ENCODE measurements at regions not wholly inside any gene's neighbourhood (a gene's known extent, or its start where the extent isn't known, plus 50 kb on each side); places are given as distances from the start of the nearest gene placed in this dataset.
"Not testable (repeated sequence)": the region's sequence is repeated elsewhere in the genome, so short reads cannot be mapped to it uniquely, and the experiment has no call there.

DNA sequence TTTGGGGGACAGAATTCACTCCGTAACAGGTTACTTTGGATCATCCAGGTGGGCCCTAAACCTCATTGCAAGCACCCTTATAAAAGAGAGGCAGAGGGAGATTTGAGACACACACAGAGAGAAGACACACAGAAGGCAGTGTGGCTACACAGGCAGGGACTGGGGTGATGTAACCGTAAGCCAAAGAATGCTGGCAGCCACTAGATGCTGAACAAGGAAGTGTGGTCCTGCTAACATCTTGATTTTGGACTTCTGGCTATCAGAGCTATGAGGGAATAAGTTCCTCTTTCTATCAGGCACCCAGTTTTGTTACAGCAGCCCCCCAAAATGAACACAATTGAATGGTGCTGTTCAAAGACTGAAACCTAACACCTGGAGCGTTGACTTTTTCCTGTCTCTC is 191.3 kb upstream of the MYLIP start:
- no peak overlapping the region for H3K4me3 ChIP-seq (ENCODE audit: low read length)
- H4K20me1 ChIP-seq (ENCODE audit: low read length): no peaks in the 10 kb centered on the region
- DNase-seq (no peak), ATAC-seq (no peak)
- no peak overlapping the region for H3K4me2 ChIP-seq (ENCODE audit: low read length)
- CTCF ChIA-PET: no interaction called here
- H3K9ac ChIP-seq (ENCODE audit: low read length): no peak overlapping the region
- POLR2A ChIA-PET (ENCODE audit: unreplicated experiment): no interaction called here
- intact Hi-C loops (cut with micrococcal nuclease): no loop called here
- BruUV-seq (replicated peaks): no TSS peak
- no peaks in the 10 kb centered on the region for H3F3A ChIP-seq (ENCODE audit: low read length, unreplicated experiment)
- no peaks in the 10 kb centered on the region for H3K9me2 ChIP-seq (replicated peaks; ENCODE audit: low read length)
- no peaks in the 10 kb centered on the region for H3K9me3 ChIP-seq (ENCODE audit: low read length)
- H3K79me2 ChIP-seq (ENCODE audit: low read length): no peaks in the 10 kb centered on the region
- H3K36me3 ChIP-seq (ENCODE audit: low read depth, low read length): no peaks in the 10 kb centered on the region
- H3K4me1 ChIP-seq (ENCODE audit: insufficient read depth, low read length): no peaks in the 10 kb centered on the region
- no peak overlapping the region for H3K27ac ChIP-seq (ENCODE audit: low read length)
- H2AFZ ChIP-seq (ENCODE audit: low read length): no peak overlapping the region
- no peaks in the 10 kb centered on the region for H3K27me3 ChIP-seq (ENCODE audit: low read length)
- TF ChIP-seq, protein P1, sequence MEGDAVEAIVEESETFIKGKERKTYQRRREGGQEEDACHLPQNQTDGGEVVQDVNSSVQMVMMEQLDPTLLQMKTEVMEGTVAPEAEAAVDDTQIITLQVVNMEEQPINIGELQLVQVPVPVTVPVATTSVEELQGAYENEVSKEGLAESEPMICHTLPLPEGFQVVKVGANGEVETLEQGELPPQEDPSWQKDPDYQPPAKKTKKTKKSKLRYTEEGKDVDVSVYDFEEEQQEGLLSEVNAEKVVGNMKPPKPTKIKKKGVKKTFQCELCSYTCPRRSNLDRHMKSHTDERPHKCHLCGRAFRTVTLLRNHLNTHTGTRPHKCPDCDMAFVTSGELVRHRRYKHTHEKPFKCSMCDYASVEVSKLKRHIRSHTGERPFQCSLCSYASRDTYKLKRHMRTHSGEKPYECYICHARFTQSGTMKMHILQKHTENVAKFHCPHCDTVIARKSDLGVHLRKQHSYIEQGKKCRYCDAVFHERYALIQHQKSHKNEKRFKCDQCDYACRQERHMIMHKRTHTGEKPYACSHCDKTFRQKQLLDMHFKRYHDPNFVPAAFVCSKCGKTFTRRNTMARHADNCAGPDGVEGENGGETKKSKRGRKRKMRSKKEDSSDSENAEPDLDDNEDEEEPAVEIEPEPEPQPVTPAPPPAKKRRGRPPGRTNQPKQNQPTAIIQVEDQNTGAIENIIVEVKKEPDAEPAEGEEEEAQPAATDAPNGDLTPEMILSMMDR (conservative IDR thresholded peaks at IDR 0.05; ENCODE audit: low read depth, low read length): no peak
- TF ChIP-seq EZH2phosphoT487 (IDR thresholded peaks at IDR 0.05; ENCODE audit: borderline replicate concordance, low read length) (no peak), EZH2 (IDR thresholded peaks at IDR 0.05; ENCODE audit: low read length, unreplicated experiment) (no peak)

DNA sequence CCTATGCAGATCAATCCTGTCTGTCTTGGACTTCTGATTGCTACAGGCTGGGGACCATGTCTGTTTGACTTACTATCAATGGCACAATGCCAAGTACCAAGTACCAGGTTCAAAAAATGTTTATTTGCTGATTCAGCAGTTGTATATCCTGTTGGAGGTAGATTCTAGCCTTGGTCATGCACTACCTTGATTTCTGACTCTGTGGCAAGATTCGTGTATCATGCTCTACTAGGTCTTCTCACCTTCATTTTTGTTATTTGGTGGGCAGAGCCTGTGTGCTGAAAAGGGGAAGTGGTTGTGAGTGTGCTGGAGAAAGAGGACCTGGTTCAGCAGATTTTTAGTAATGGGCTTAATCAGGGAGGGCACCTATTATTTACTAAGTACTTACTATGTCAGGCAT is 192.4 kb upstream of the MYLIP start:
- ATAC-seq: no peak
- H3K9ac ChIP-seq (ENCODE audit: low read length): no peak overlapping the region
- intact Hi-C loops (cut with micrococcal nuclease): no loop called here
- H3K9me3 ChIP-seq (ENCODE audit: low read length): no peaks in the 10 kb centered on the region
- no peak for TF ChIP-seq EZH2phosphoT487 (IDR thresholded peaks at IDR 0.05; ENCODE audit: borderline replicate concordance, low read length)
- TF ChIP-seq, protein P1 (conservative IDR thresholded peaks at IDR 0.05; ENCODE audit: low read depth, low read length): no peak
- no peak for TF ChIP-seq EZH2 (IDR thresholded peaks at IDR 0.05; ENCODE audit: low read length, unreplicated experiment)
- no peaks in the 10 kb centered on the region for H3K9me2 ChIP-seq (replicated peaks; ENCODE audit: low read length)
- H3K4me2 ChIP-seq (ENCODE audit: low read length): no peak overlapping the region
- no peak overlapping the region for H3K4me3 ChIP-seq (ENCODE audit: low read length)
- H3K27ac ChIP-seq (ENCODE audit: low read length): no peak overlapping the region
- H3K27me3 ChIP-seq (ENCODE audit: low read length): no peaks in the 10 kb centered on the region
- no TSS peak for BruUV-seq (replicated peaks)
- H4K20me1 ChIP-seq (ENCODE audit: low read length): no peaks in the 10 kb centered on the region
- no peak for DNase-seq
- CTCF ChIA-PET: no interaction called here
- no peaks in the 10 kb centered on the region for H3K36me3 ChIP-seq (ENCODE audit: low read depth, low read length)
- H3K4me1 ChIP-seq (ENCODE audit: insufficient read depth, low read length): no peaks in the 10 kb centered on the region
- H3F3A ChIP-seq (ENCODE audit: low read length, unreplicated experiment): no peaks in the 10 kb centered on the region
- no peaks in the 10 kb centered on the region for H3K79me2 ChIP-seq (ENCODE audit: low read length)
- H2AFZ ChIP-seq (ENCODE audit: low read length): no peak overlapping the region
- POLR2A ChIA-PET (ENCODE audit: unreplicated experiment): no interaction called here

DNA sequence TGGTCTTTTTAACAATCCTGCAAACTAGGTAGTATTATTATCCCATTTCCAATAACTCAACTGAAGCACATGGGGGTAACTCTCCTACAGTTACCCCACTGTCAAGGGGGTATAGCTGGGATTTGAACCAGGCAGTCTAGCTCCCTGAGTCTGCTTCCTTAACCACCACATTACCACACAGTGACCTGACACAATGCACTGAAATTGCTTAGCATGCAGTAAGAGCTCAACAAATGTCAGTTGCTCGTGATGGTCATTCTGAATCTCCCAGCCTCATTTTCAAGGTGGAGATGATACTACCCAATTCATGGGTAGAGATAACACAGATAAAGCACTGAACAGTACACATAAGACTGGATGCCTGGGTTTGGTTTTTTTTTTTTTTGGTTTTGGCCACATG is 193.2 kb upstream of the MYLIP start:
- H3F3A ChIP-seq (ENCODE audit: low read length, unreplicated experiment): no peaks in the 10 kb centered on the region
- BruUV-seq (replicated peaks): no TSS peak
- H3K4me3 ChIP-seq (ENCODE audit: low read length): no peak overlapping the region
- POLR2A ChIA-PET (ENCODE audit: unreplicated experiment): no interaction called here
- 0 out of 2 replicates have a peak, but pooled peaks cover 3% of the 10 kb centered on the region for H3K9me3 ChIP-seq (ENCODE audit: low read length)
- H3K4me1 ChIP-seq (ENCODE audit: insufficient read depth, low read length): no peaks in the 10 kb centered on the region
- H3K27me3 ChIP-seq (ENCODE audit: low read length): no peaks in the 10 kb centered on the region
- no peak overlapping the region for H3K27ac ChIP-seq (ENCODE audit: low read length)
- H3K36me3 ChIP-seq (ENCODE audit: low read depth, low read length): no peaks in the 10 kb centered on the region
- H3K4me2 ChIP-seq (ENCODE audit: low read length): no peak overlapping the region
- ATAC-seq (no peak), DNase-seq (no peak)
- no peaks in the 10 kb centered on the region for H3K9me2 ChIP-seq (replicated peaks; ENCODE audit: low read length)
- CTCF ChIA-PET: no interaction called here
- no peaks in the 10 kb centered on the region for H3K79me2 ChIP-seq (ENCODE audit: low read length)
- H3K9ac ChIP-seq (ENCODE audit: low read length): no peak overlapping the region
- intact Hi-C loops (cut with micrococcal nuclease): no loop called here
- H4K20me1 ChIP-seq (ENCODE audit: low read length): no peaks in the 10 kb centered on the region
- no peak overlapping the region for H2AFZ ChIP-seq (ENCODE audit: low read length)
- TF ChIP-seq EZH2 (IDR thresholded peaks at IDR 0.05; ENCODE audit: low read length, unreplicated experiment) (no peak), EZH2phosphoT487 (IDR thresholded peaks at IDR 0.05; ENCODE audit: borderline replicate concordance, low read length) (no peak)
- TF ChIP-seq, protein P1 (conservative IDR thresholded peaks at IDR 0.05; ENCODE audit: low read depth, low read length): no peak

DNA sequence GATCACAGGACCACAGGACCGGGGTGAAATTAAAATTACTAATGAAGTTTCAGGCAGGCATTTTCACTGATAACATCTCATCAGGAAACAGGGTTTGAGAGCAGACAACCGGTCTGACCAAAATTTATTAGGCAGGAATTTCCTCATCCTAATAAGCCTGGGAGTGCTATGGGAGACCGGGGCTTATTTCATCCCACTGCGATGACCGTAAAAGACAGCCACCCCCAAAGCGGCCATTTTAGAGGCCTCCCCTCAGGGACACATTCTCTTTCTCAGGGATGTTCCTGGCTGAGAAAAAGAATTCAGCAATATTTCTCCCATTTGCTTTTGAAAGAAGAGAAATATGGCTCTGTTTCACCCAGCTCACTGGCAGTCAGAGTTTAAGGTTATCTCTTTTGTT is 197.2 kb upstream of the MYLIP start:
- H3K36me3 ChIP-seq (ENCODE audit: low read depth, low read length); CTCF ChIA-PET; H3K4me1 ChIP-seq (ENCODE audit: insufficient read depth, low read length); BruUV-seq (replicated peaks); ATAC-seq; H3K9ac ChIP-seq (ENCODE audit: low read length); DNase-seq; H4K20me1 ChIP-seq (ENCODE audit: low read length); POLR2A ChIA-PET (ENCODE audit: unreplicated experiment); H3K79me2 ChIP-seq (ENCODE audit: low read length); H3K9me2 ChIP-seq (replicated peaks; ENCODE audit: low read length); H3K4me2 ChIP-seq (ENCODE audit: low read length); H3K9me3 ChIP-seq (ENCODE audit: low read length); H3F3A ChIP-seq (ENCODE audit: low read length, unreplicated experiment); H3K27ac ChIP-seq (ENCODE audit: low read length); H3K4me3 ChIP-seq (ENCODE audit: low read length); intact Hi-C loops (cut with micrococcal nuclease); H2AFZ ChIP-seq (ENCODE audit: low read length); H3K27me3 ChIP-seq (ENCODE audit: low read length): not testable (repeated sequence)
